Stimulated activated CD8-positive, alpha-beta memory T cell treated with anti-CD3 and anti-CD28 coated beads, Interleukin-7, amount 100 ng/mL, for 1 hour (primary cell): ENCODE measurements at regions not wholly inside any gene's neighbourhood (a gene's known extent, or its start where the extent isn't known, plus 50 kb on each side); places are given as distances from the start of the nearest gene placed in this dataset.
"Not testable (repeated sequence)": the region's sequence is repeated elsewhere in the genome, so short reads cannot be mapped to it uniquely, and the experiment has no call there.

Source experiments
- DNase-seq, 2 donors: peaks; one replicate each; pipeline ENCODE4 v3.0.0-alpha.2; 2020; ENCODE audit warnings: low read depth in 2 of 2

DNA sequence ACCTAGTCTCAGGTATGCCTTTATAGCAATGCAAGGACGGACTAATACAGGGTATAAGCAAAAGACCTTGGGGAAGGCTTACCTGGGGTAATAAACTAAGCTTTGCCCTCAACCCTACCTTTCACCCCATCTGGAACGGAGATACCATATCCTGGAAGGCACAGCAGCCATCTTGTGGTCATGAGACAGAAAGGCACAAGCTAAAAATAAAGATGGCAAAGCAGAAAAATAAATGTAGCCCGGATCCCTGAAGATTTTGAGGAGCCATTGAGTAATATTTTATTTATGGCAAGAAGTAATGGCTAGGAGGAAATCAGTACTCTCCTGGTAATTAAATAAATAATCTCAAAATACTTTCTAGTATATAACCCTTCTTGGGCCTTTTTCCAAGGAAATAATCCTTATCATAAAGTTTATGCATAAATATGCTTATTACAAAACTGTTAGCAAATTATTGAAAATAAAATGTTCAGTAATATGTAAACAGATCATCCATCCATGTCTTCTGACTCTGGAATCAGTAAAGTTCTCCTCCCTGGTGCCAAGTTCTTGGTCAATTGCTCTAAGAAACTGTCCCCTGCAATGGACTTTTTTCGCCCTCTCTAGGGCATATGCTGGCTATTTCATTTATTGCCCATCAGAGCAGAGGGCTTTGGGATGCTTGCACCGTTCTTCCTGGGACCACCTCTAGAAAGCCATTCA lies 198.7 kb downstream of the SPP2 start:
- DNase-seq, result no peak

DNA sequence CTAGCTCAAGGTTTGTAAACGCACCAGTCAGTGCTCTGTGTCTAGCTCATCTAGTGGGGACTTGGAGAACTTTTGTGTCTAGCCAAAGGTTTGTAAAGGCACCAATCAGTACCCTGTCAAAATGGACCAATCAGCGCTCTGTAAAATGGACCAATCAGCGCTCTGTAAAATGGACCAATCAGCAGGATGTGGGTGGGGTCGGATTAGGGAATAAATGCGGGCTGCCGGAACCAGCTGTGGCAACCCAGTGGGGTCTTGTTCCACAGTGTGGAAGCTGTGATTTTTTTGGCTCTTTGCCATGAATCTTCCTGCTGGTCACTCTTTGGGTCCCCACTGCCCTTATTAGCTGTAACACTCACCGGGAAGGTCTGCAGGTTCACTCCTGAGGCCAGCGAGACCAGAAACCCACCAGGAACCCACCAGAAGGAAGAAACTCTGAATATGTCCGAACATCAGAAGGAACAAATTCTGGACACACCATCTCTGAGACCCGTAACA lies 197.8 kb downstream of the SPP2 start:
- not testable (repeated sequence) for DNase-seq

DNA sequence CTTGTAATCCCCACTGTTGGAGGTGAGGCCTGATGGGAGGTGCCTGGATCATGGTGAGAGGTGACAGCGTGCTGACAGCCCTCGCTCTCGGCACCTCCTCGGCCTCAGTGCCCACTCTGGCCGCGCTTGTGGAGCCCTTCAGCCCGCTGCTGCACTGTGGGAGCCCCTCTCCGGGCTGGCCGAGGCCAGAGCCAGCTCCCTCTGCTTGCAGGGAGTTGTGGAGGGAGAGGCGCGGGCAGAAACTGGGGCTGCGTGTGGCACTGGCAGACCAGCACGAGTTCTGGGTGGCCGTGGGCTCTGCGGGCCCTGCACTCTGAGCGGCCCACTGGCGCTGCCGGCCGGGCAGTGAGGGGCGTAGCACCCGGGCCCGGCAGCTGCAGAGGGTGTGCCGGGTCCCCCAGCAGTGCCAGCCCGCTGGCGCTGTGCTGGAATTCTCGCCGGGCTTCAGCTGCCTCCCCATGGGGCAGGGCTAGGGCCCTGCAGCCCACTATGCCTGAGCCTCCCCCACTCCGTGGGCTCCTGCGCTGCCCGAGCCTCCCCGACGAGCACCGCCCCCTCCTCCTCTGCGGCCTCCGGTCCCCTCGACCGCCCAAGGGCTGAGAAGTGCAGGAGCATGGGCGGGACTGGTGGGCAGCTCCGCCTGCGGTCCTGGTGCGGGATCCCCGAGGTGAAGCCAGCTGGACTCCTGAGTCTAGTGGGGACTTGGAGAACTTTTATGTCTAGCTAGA lies 197.1 kb downstream of the SPP2 start:
- DNase-seq, result no peak

DNA sequence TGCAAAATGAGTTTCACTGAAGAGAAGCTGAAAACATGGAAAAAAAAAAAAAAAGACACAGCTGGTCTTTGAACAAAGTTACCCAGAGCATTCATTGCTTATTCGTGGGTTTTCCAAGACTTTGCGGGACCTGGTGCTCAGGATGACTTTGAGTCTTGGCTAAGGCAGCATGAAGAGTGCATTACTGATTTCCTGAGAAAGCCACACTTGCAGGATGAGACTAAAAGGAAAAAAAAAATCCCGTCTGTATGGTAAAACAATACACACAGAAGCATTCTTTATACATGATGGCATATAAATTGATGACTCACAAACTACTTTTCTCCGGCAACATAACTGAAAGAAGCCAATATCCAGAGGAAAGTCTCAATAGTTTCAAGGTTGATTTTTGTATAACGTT lies 195.4 kb downstream of the SPP2 start:
- no peak for DNase-seq

DNA sequence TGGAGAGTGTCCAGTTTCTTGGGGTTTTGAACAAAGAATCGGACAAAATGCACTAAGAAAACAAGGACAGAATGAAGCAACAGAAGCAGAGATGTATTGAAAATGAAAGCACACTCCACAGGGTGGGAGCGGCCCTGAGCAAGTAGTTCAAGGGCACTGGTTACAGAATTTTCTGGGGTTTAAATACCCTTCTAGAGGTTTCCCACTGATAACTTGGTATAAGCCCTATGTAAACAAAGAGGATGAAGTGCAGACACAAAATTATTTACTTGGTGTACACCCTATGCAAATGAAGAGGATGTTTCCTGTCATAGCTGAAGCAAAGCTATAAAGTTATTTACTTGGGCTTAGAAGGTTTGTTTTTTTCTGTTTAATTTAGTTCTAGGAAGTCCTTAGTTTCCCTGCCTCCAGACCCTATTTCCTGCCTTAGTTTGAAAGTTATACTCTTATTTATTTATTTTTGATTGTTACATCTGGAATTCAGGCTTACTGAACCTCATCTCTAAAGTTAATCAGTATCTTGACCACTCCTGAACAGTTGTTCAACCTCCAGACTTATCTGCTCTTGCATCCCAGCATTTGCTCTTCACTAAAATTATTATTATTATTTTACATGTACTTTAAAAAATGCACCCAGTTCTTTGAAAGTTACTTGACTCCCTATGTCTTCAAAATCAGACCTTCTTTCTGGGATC lies 193.5 kb downstream of the SPP2 start:
- DNase-seq, result no peak

DNA sequence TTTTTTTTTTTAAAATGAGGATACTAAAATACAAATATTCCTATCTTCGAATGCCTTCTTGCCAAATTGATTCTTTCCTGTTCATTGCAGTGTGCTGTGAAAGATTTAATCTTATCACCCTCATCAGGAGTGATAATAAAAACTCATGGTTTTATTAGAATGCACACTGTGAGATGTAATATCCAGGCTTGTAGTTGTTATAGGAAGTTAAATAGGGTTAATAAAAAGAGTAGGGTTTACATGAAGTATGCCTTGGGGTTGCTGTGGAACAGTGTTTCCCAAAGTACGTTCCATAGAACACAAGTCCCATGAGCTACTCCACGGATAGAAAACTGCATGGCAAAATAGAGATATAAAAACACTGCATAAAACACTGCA lies 191.9 kb downstream of the SPP2 start:
- no peak for DNase-seq

DNA sequence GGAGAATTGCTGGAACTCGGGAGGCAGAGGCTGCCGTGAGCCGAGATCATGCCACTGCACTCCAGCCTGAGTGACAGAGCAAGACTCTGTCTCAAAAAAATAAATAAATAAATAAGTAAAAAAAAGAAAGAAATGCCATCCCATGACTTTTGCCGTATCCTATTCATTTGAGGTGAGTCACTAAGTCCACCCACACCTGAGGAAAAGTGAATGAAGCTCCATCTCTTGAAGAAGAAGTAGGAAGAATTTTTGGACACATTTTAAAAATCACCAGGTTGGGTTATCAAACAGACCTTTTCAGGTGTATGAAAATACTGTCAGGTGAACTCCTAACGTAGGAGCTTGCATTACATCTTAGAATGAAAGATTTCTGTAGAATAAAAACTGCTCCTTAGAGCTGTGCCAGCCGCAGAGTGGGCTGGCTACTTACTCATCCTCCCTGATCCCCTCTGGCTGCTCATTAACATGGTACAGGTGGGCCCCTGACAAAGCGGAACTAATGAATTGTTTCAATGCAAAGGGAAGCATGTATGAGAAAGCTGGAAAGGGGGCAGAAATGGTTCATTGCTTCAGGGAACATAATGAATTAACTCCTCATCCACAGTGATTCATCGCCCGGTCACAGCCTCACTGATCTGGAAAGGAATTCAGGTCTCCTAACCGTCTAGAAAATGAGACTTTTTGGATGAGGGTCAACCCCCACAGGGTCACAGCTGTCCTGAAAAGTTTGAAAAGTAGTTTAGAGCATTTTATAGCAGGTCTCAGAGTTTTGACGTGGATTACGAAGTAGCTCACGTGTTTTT lies 191.4 kb downstream of the SPP2 start:
- no peak for DNase-seq

DNA sequence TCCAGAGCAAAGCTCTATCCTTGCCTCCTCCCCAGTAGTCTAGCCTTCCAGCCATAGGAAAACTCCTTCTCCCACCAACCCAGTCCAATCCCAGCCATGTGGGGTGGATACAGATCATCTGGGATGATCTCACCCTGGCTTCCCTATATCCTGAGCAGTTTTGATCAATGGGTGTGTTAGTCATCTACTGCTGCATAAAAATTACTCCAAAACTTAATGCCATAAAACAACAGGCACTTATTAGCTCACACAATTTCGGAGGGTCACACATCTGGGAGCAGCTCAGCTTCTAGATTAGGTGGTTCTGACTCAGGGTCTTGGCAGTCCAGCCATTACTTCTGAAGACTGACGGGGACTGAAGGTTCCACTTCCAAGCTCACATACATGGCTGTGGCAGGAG lies 190.4 kb downstream of the SPP2 start:
- no peak for DNase-seq

DNA sequence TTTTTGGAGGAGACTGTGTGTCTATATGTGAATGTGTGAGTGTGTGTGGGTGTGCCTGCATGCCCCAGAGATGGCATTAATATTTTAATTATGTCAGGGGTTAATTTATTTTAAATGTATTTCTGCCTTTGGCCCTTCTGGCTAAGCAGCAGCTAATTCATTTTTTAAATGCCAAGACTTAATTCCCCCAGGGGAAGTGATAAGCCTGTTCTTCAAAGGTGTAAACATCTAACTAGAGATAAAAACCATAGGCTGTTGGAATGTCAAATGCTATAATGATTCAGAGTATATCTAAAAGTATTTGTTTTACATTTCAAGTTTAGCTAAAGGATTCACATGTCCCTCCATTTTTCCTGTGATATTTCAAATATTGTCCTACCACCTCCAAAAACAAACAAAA lies 184.7 kb downstream of the SPP2 start:
- no peak for DNase-seq

DNA sequence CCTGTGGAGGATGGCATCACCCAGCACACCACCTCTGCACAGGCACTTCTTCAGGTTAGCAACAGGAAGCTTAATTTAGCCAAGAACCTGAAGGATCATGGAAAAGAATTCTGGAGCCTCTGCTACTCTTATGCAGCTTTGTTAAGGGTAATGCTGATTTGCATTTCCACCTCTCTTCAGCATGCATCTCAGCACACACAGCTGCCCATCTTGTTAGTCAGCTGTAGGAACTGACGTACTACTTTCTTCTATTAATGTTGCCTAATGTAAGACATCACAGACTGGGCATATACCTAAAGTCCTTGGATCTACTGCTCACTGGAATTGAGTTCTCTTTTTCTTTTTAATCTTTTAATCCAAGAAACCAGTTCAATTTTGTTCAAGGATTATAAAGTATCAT lies 181.0 kb downstream of the SPP2 start:
- DNase-seq, result no peak

DNA sequence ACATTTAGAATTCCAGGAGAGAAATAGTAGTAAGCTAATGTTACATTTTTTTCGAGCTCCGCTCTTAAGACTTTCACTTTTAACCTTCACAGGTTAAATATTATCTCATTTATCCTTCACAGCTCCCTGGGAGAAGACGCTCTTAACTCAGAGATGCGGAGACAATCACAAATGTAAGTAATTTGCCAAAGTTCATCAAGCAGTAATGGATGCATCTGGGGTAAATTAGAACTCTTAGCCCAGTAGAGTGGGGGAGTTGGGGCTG lies 168.5 kb downstream of the SPP2 start:
- DNase-seq, result no peak

DNA sequence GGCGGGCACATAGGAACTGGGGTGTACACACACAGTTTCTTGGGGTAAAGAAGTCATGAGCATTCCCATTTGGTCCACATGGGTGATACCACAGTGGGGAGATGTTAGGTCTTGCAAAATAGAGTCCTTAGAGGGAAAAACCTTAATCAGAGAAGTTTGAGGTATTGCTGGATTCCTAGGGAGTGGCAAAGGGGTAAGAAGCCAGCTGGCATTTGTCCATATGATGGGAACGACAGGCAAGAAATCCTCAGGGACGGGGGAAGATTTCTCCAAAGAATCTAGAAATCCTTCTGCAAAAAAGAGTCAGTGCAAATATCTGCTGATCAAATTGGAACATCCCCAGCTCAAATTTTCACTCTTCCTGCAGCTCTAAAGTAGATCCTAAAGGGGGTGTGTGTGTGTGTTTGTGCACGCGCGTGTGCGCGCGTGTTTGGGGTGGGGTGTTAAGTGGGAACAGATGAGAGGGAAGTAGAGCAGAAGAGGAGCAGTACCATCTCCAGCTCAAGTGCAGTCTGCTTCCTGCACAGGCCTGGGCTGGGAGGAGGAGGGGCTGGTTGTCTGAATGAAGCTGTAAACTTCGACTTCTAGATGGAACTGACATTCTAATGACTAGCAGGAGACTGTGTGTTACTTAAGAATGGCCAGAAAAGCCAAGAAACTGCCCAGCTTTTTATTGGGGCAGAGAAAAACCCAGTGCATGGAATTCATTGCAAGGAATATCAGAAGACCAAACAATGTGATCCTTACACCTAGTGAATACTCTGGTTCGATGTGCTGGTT lies 168.0 kb downstream of the SPP2 start:
- DNase-seq, result no peak

DNA sequence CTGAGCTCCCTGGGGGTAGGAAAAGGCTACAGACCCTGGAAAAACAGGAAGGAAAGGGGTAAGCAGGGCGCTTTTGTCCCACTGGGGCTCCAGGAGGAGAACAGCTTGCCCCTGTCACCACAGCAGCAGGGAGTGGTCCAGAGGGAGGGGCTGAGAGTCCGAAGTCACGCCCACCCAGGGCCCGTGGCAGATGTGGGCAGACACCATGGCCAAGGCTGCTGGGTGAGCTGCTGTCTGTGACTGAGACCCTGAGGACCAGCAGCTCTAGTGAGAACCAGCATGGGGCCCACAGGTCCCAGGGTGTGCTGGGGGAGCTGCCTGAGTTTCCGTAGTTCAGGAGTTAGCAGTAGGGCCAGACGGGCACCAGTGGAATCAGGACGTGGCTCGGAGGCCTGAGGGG lies 162.0 kb downstream of the SPP2 start:
- no peak for DNase-seq

DNA sequence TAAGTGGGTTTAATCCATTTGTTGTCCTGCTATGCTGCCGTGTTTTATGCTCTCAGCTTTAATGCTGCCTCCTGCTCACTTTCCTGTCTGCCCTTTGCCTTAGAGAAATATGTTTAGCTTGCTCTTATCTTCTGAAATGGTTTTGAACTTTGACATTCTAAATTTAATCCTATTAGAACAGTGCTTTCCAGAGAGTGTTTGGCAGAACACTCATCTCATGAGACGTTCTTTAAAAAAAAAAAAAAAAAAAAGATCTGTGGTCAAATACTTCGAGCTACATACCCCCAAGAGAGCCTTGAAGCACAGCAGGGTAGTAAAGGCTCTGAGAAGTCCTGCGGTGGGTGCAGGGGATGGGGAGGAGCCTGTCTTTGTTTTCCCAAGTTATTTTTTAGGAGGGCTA lies 161.3 kb downstream of the SPP2 start:
- no peak for DNase-seq

DNA sequence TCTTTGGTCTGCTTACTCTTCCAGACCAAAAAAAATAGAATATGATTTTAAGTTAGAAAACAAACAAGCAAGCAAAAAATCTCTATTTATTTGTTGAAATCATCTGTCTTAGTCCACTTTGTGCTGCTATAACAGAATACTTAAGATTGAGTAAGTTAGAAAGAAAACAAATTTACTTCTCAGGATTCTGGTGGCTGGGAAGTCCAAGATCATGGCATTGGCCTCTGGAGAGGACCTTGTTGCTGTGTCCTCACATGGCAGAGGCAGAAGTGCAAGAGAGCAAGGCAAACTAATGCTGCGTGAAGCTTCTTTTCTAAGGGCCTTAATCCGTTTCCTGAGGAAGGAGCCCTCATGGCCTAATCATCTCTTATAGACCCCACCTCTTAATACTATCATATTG lies 156.2 kb downstream of the SPP2 start:
- DNase-seq, result no peak

DNA sequence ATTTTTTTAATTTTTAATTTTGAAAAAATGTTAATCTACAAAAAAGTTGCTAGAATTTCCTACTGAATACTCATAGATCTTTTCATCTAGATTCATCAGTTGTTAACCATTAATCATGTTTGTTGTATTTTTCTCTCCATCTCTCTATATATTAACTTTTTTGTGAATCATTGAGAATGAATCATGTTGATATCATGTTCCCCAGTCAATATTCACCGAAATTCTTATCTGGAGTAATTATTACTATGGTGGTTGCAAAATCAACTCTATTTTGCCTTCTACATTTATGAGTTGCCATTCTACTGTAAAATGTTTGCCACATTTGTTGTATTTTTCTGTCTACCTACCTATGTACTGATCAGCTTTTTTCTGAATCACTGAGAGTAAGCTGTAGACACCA lies 154.0 kb downstream of the SPP2 start:
- no peak for DNase-seq

DNA sequence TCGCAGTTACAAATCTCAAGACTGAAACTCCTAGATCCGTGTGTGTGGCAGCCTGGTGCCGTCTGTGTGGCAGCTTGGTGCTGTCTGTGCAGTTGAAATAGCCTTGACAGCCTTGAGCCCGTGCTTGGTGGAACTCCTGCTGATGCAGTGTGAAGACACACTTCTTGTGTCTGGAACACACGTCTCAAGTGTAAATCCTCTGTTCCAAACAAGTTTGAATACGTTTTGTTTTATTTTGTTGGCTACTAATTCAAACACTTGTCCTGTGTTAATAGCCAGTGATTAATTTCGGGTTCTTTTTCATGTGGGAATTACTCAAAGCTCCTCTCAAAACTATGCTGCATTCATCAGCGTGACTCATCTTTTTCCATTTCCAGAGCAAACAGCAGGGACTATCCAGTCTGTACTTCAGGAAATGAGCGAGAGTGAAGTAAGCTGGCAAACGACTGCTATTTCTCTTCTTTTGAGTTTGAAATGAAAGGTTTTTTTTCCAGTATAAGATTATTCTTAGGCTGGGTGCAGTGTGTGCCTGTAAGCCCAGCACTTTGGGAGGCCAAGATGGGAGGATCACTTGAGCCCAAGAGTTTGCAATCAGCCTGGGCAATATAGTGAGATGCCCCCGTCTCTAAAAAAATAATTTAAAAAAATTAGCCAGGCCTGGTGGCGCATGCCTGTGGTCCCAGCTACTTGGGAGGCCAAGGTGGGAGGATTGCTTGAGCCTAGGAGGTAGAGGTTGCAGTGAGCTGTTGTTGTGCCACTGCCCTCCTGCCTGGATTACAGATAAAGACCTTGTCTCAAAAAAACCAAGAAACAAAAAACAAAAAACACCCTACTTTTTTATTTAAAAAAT lies 152.9 kb downstream of the SPP2 start:
- no peak for DNase-seq

DNA sequence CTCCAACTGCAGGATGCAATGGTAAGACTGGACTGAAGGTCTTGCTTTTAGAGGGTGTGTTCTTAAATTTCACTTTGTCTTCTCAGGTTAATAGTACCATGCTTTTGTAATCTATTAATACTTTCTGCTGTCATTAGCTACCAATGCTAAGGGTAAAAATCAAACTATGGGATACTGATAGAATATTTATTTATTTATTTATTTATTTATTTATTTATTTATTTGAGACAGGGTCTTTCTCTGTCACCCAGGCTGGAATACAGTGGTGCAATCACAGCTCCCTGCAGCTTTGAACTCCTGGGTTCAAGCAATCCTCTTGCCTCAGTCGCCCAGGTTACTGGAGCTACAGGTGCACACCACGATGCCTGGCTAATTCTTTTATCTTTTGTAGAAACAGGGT lies 152.1 kb downstream of the SPP2 start:
- DNase-seq, result no peak

DNA sequence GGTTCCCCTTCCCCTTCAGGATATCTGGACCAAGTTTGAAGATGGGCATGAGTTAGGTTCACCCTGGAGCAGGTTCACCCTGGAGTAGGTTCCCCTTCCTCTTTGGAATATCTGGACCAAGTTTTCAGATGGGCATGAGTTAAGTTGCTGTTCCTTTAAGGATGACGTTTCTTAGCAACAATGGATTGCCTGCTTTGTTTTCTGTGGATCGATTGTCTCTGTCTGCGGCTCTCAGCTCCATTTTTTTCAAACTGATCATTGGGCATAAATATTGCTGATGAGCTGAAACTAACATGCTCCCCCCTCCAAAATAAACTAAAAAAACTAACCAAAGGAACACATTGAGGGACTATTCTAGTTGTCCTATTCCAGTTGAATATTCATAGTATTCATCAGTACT lies 149.5 kb downstream of the SPP2 start:
- no peak for DNase-seq

DNA sequence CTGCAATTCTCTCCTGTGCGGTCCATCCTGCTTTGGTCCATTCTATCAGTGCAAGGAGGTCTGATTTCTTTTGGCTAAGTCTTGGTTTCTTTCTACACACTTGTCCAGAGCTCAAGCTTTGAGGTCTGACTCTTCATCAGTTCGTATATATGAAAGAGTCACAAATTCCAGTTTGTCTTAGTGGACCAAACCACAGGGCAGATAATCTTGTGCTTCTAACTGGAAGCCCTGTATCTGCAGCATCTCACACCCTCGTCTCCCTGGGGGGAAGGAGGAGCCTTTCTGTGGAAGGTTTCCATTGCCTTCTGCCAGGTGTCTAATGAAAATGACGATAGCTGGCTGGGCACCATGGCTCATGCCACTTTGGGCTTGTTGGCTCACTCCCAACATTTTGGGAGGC lies 148.5 kb downstream of the SPP2 start:
- DNase-seq, result no peak

DNA sequence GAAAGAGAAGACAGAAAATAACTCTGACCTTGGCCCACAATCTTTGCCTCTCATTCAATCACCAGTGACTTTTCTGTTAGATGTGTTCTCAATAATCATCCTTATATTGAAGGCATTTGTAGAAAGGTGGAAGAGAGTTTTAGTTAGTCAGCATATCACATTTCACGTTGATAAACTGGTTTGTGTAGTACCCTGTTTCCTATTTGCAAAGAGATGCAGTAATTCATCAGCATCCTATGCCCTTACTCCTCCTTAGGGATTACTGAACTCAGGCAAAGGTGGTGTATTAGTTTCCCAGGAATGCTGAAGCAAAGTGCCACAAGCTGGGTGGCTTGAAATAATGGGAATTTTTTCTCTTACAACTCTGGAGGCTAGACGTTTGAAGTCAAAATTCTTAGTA lies 145.0 kb downstream of the SPP2 start:
- DNase-seq, result no peak
